ENCODE measurements at regions not wholly inside any gene's neighbourhood (a gene's known extent, or its start where the extent isn't known, plus 50 kb on each side); places are given as distances from the start of the nearest gene placed in this dataset.
A peak's percentile ranks its signal among the peaks of the same experiment; 100 is the strongest.

DNA sequence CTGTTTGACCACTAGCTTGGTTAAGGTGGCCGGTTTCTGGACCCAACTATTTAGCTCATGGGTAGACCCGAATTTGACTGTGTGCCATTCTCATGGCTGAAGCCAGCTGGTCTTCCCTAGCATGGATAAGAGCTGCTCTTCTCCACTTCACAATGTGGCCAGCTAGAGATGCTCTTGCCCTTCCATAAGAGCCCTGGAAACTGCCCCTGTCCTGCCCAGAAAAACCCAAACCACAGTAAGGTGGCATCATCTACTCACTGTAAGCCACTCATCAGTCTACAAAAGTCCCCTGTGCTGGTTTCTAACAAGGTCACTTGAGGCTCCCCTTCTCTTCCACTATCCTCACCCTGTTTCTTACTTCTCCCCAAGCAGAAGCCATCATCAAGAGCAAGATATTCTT, 165.1 kb downstream of the HS3ST2 start:
- ChIA-PET CTCF (interaction anchor here (0.8 to 9.1 kb wide), 4 partner anchors 15 to 81 kb away, joined by 3 to 165 read pairs (median 17); no protein-coding TSS in a partner anchor), POLR2A (no interaction called here)
- Histone ChIP-seq H3K36me3 (replicated peaks in 1 of 2; ENCODE audit: control insufficient read depth in 1 of 2, insufficient read depth in 2 of 2, low read length in 1 of 2) (no peaks in the 10 kb centered on the region), H3K27me3 (ENCODE audit: insufficient read depth) (no peaks in the 10 kb centered on the region), H3F3A (replicated peaks; ENCODE audit: insufficient read depth) (no peaks in the 10 kb centered on the region), H3K9me2 (no peaks in the 10 kb centered on the region), H4K20me1 (ENCODE audit: insufficient read depth) (no peaks in the 10 kb centered on the region), H3K79me2 (ENCODE audit: insufficient read depth) (no peaks in the 10 kb centered on the region), H3K4me3 (ENCODE audit: low read depth in 2 of 2, low read length in 1 of 2) (no peak overlapping the region), H3K27ac (ENCODE audit: low read depth in 2 of 2, low read length in 1 of 2) (no peak overlapping the region), H3K4me1 (ENCODE audit: control insufficient read depth in 1 of 2, insufficient read depth in 2 of 2, low read depth in 1 of 2, low read length in 1 of 2) (no peaks in the 10 kb centered on the region), H3K9me3 (peaks cover 3% of the 10 kb centered on the region; the same call in 1 of the 2 replicates), H3K4me2 (no peak overlapping the region), H3K9ac (no peak overlapping the region), H2AFZ (ENCODE audit: low read depth) (no peak overlapping the region)
- no peak for TF ChIP-seq USF2 (IDR thresholded peaks at IDR 0.05; ENCODE audit: borderline replicate concordance, low read depth, low read length)
- peak; percentile 26; the same call in 1 of the 2 replicates for TF ChIP-seq RAD21 (IDR thresholded peaks at IDR 0.05; ENCODE audit: low read length)
- WGBS (ENCODE audit: low lambda C conversion rate) = 4% methylated on average over 2 of the region's 2 CpGs
- no peak for DNase-seq

- Histone ChIP-seq H3K4me1 (ENCODE audit: control insufficient read depth in 1 of 2, insufficient read depth in 2 of 2, low read depth in 1 of 2, low read length in 1 of 2) (no peaks in the 10 kb centered on the region), H3K27ac (ENCODE audit: low read depth in 2 of 2, low read length in 1 of 2) (no peak overlapping the region), H3K9me2 (no peaks in the 10 kb centered on the region), H4K20me1 (ENCODE audit: insufficient read depth) (no peaks in the 10 kb centered on the region), H3K4me3 (ENCODE audit: low read depth in 2 of 2, low read length in 1 of 2) (no peak overlapping the region), H3K27me3 (ENCODE audit: insufficient read depth) (no peaks in the 10 kb centered on the region), H3K9me3 (no peaks in the 10 kb centered on the region), H3K36me3 (replicated peaks in 1 of 2; ENCODE audit: control insufficient read depth in 1 of 2, insufficient read depth in 2 of 2, low read length in 1 of 2) (no peaks in the 10 kb centered on the region), H3K79me2 (ENCODE audit: insufficient read depth) (no peaks in the 10 kb centered on the region), H3F3A (replicated peaks; ENCODE audit: insufficient read depth) (no peaks in the 10 kb centered on the region), H3K9ac (no peak overlapping the region), H3K4me2 (no peak overlapping the region), H2AFZ (ENCODE audit: low read depth) (no peak overlapping the region)
- no peak for DNase-seq
- TF ChIP-seq MXI1 (IDR thresholded peaks at IDR 0.05; ENCODE audit: low read depth, low read length) (no peak), RXRA (IDR thresholded peaks at IDR 0.05; ENCODE audit: borderline replicate concordance, low read depth) (no peak), TEAD4 (IDR thresholded peaks at IDR 0.05; ENCODE audit: borderline replicate concordance, insufficient read depth) (no peak), GATA2 (CRISPR knock-in tag; IDR thresholded peaks at IDR 0.05) (no peak), NRF1 (IDR thresholded peaks at IDR 0.05; ENCODE audit: low read depth, low read length) (no peak), SMC3 (IDR thresholded peaks at IDR 0.05; ENCODE audit: low read depth, low read length) (peak; percentile 3; the same call in 1 of the 2 replicates), NFIC (IDR thresholded peaks at IDR 0.05; ENCODE audit: borderline replicate concordance) (no peak), USF1 (IDR thresholded peaks at IDR 0.05; ENCODE audit: borderline replicate concordance, low read depth) (no peak), RAD21 (IDR thresholded peaks at IDR 0.05; ENCODE audit: low read length) (0 out of 2 replicates have a peak, but pooled peaks have one; percentile 55), RFX5 (IDR thresholded peaks at IDR 0.05; ENCODE audit: low read length) (no peak), EP300 (IDR thresholded peaks at IDR 0.05; ENCODE audit: borderline replicate concordance in 1 of 2, low read depth in 1 of 2, low read length in 1 of 2) (no peak), CTCF (IDR thresholded peaks at IDR 0.05) (peak; percentile 38; the same call in 1 of the 2 replicates), FOSL2 (IDR thresholded peaks at IDR 0.05; ENCODE audit: borderline replicate concordance, low read depth) (no peak), POLR2AphosphoS5 (IDR thresholded peaks at IDR 0.05; ENCODE audit: low read depth, low read length) (no peak)
- TF ChIP-seq, protein P1, sequence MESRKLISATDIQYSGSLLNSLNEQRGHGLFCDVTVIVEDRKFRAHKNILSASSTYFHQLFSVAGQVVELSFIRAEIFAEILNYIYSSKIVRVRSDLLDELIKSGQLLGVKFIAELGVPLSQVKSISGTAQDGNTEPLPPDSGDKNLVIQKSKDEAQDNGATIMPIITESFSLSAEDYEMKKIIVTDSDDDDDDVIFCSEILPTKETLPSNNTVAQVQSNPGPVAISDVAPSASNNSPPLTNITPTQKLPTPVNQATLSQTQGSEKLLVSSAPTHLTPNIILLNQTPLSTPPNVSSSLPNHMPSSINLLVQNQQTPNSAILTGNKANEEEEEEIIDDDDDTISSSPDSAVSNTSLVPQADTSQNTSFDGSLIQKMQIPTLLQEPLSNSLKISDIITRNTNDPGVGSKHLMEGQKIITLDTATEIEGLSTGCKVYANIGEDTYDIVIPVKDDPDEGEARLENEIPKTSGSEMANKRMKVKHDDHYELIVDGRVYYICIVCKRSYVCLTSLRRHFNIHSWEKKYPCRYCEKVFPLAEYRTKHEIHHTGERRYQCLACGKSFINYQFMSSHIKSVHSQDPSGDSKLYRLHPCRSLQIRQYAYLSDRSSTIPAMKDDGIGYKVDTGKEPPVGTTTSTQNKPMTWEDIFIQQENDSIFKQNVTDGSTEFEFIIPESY (IDR thresholded peaks at IDR 0.05; ENCODE audit: borderline replicate concordance, low read depth) = no peak
- ChIA-PET POLR2A (no interaction called here), CTCF (interaction anchor here (0.6 to 9.1 kb wide), 61 partner anchors 9 to 347 kb away, joined by 3 to 165 read pairs (median 4); partner anchors contain the start of gene HS3ST2)
- WGBS (ENCODE audit: low lambda C conversion rate) = 49% methylated on average over 4 of the region's 4 CpGs
These were observed 163.3 kb downstream of the HS3ST2 start for GRCh38 chr16:22977294-22977697.

All from SK-N-SH (cell line).